Esophagus muscularis mucosa (tissue), 4 donors: ENCODE measurements at regions not wholly inside any gene's neighbourhood (a gene's known extent, or its start where the extent isn't known, plus 50 kb on each side); places are given as distances from the start of the nearest gene placed in this dataset.

ENCODE experiments used
- DNase-seq: peaks from one replicate; pipeline ENCODE4 v3.0.0-alpha.2; 2017; ENCODE audit errors: extremely low spot score
- H3K27ac ChIP-seq, 4 donors: fragments of 200-600 bp; sonication (generic); replicated peaks in 1 of 4; 1 replicate in 3 of 4; 2 replicates in 1 of 4; pipeline ENCODE4 v1.5.1; 2016 to 2019; ENCODE audit warnings: mild to moderate bottlenecking in 1 of 4
- H3K27me3 ChIP-seq, 4 donors: fragments of 200-600 bp; sonication (generic); one replicate each; pipeline versions ENCODE4 v1.5.1 to v1.6.0; 2016 to 2019
- H3K36me3 ChIP-seq, 4 donors: fragments of 200-600 bp; sonication (generic); one replicate each; pipeline ENCODE4 v1.5.1; 2016 to 2019
- H3K4me1 ChIP-seq, 4 donors: fragments of 200-600 bp; sonication (generic); one replicate each; pipeline ENCODE4 v1.5.1; 2016 to 2019
- H3K4me3 ChIP-seq, 4 donors: fragments of 200-600 bp; sonication (generic); 1 replicate in 2 of 4; 2 replicates in 2 of 4; pipeline ENCODE4 v1.5.1; 2016 to 2019; ENCODE audit warnings: mild to moderate bottlenecking in 4 of 4, moderate library complexity in 1 of 4
- H3K9me3 ChIP-seq, 4 donors: fragments of 200-600 bp; sonication (generic); 1 replicate in 3 of 4; 2 replicates in 1 of 4; pipeline ENCODE4 v1.5.1; 2016 to 2019
- CTCF ChIP-seq, 3 experiments: fragments of 200-600 bp in 2 of 3; fragments of 450-650 bp in 1 of 3; sonication (generic) in 2 of 3; IDR thresholded peaks; one replicate each; pipeline ENCODE4 v1.5.1; 2017 to 2019; ENCODE audit warnings: antibody characterized with exemption in 3 of 3, mild to moderate bottlenecking in 2 of 3, moderate library complexity in 1 of 3
- EP300 ChIP-seq: sonication (generic); formaldehyde crosslinking; IDR thresholded peaks from one replicate; pipeline ENCODE4 v1.6.1; 2017; ENCODE audit warnings: antibody characterized with exemption
- POLR2A ChIP-seq: fragments of 450-650 bp; IDR thresholded peaks from one replicate; pipeline ENCODE4 v1.6.1; 2017; ENCODE audit warnings: antibody characterized with exemption, moderate library complexity, mild to moderate bottlenecking, low read depth
- POLR2AphosphoS5 ChIP-seq, 2 donors: sonication (generic); formaldehyde crosslinking; IDR thresholded peaks; one replicate each; pipeline ENCODE4 v1.6.1; 2017; ENCODE audit warnings: antibody characterized with exemption in 2 of 2
- WGBS: methylation state at CpG from one replicate; pipeline ENCODE4 v1.1.5; 2018; 5-methylcytosine and 5-hydroxymethylcytosine counted together
- intact Hi-C: fragments of 100-400 bp; cut with DNase I; formaldehyde crosslinking; loops from one replicate; pipeline ENCODE4 v1.15.1; 2023

- Histone ChIP-seq H3K36me3 (no peaks in the 10 kb centered on the region), H3K4me3 (no peak overlapping the region), H3K9me3 (peaks cover 0 to 1% (median 0%) of the 10 kb centered on the region in 4 donors), H3K27ac (no peak overlapping the region), H3K27me3 (no peaks in the 10 kb centered on the region), H3K4me1 (no peaks in the 10 kb centered on the region)
- TF ChIP-seq POLR2A (no peak), POLR2AphosphoS5 (IDR thresholded peaks at IDR 0.05) (no peak), CTCF (IDR thresholded peaks at IDR 0.05) (no peak), EP300 (no peak)
- DNase-seq, result no peak
- WGBS, result 47% methylated on average over 1 of the region's 1 CpG
- intact Hi-C loops, result no loop called here
Observed at GRCh38 chr1:194028002-194028401, 841.6 kb upstream of the B3GALT2 start.

- H3K9me3 ChIP-seq, result no peaks in the 10 kb centered on the region
- no peaks in the 10 kb centered on the region for H3K4me1 ChIP-seq
- no peak overlapping the region for H3K27ac ChIP-seq
- no peaks in the 10 kb centered on the region for H3K36me3 ChIP-seq
- WGBS, result 87% methylated on average over 3 of the region's 3 CpGs
- no peak overlapping the region for H3K4me3 ChIP-seq
- intact Hi-C loops, result no loop called here
- H3K27me3 ChIP-seq, result no peaks in the 10 kb centered on the region
- DNase-seq, result no peak
- no peak for TF ChIP-seq CTCF (IDR thresholded peaks at IDR 0.05)
- TF ChIP-seq POLR2AphosphoS5 (IDR thresholded peaks at IDR 0.05), result no peak
- no peak for TF ChIP-seq POLR2A
- TF ChIP-seq EP300, result no peak
Observed at GRCh38 chr1:194026422-194026821, 840.0 kb upstream of the B3GALT2 start.

- no peaks in the 10 kb centered on the region for H3K9me3 ChIP-seq
- intact Hi-C loops, result no loop called here
- TF ChIP-seq POLR2AphosphoS5 (IDR thresholded peaks at IDR 0.05), result no peak
- no peak for TF ChIP-seq EP300
- TF ChIP-seq POLR2A, result no peak
- TF ChIP-seq CTCF (IDR thresholded peaks at IDR 0.05), result no peak
- H3K4me3 ChIP-seq, result no peak overlapping the region
- no peaks in the 10 kb centered on the region for H3K4me1 ChIP-seq
- H3K27ac ChIP-seq, result no peak overlapping the region
- no peak for DNase-seq
- H3K27me3 ChIP-seq, result no peaks in the 10 kb centered on the region
- H3K36me3 ChIP-seq, result no peaks in the 10 kb centered on the region
- WGBS, result 34% methylated on average over 2 of the region's 2 CpGs
Observed at GRCh38 chr1:194024659-194025058, 838.2 kb upstream of the B3GALT2 start.

GRCh38 chr1:194014014-194014413, 827.6 kb upstream of the B3GALT2 start:
- H3K4me3 ChIP-seq, result no peak overlapping the region
- 56% methylated on average over 2 of the region's 2 CpGs for WGBS
- no peak overlapping the region for H3K27ac ChIP-seq
- no peaks in the 10 kb centered on the region for H3K9me3 ChIP-seq
- no peak for DNase-seq
- H3K4me1 ChIP-seq, result no peaks in the 10 kb centered on the region
- no peaks in the 10 kb centered on the region for H3K36me3 ChIP-seq
- intact Hi-C loops, result no loop called here
- TF ChIP-seq EP300 (no peak), POLR2AphosphoS5 (IDR thresholded peaks at IDR 0.05) (no peak), CTCF (IDR thresholded peaks at IDR 0.05) (no peak), POLR2A (no peak)
- no peaks in the 10 kb centered on the region for H3K27me3 ChIP-seq

- H3K4me3 ChIP-seq, result no peak overlapping the region
- H3K4me1 ChIP-seq, result no peaks in the 10 kb centered on the region
- no peaks in the 10 kb centered on the region for H3K9me3 ChIP-seq
- DNase-seq, result no peak
- 73% methylated on average over 2 of the region's 2 CpGs for WGBS
- H3K27ac ChIP-seq, result no peak overlapping the region
- TF ChIP-seq EP300 (no peak), CTCF (IDR thresholded peaks at IDR 0.05) (no peak), POLR2AphosphoS5 (IDR thresholded peaks at IDR 0.05) (no peak), POLR2A (no peak)
- intact Hi-C loops, result no loop called here
- H3K27me3 ChIP-seq, result no peaks in the 10 kb centered on the region
- H3K36me3 ChIP-seq, result no peaks in the 10 kb centered on the region
Observed at GRCh38 chr1:194013561-194013960, 827.1 kb upstream of the B3GALT2 start.
